ENCODE measurements at regions not wholly inside any gene's neighbourhood (a gene's known extent, or its start where the extent isn't known, plus 50 kb on each side); places are given as distances from the start of the nearest gene placed in this dataset.

DNA sequence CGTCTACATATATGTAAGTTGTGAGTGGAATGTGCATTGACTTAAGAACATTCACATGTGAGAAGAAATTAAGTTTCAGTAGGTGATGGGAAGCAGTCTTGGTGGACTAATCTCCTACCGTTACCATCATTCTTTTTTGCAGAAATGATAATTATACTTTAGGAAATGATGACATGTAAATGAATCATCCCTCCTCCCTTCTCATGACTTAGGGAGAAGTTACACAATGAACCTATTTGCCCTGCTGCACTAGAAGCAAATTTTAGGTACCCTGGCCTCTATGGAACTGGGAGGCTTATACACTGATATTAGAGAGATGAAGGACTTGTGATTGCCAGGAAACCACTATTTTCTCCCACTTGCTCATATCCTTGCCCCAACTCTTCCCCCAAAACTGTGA, 214.2 kb downstream of the CALCRL start:
- Histone ChIP-seq H3K27ac (no peak overlapping the region), H3K4me1 (no peaks in the 10 kb centered on the region), H3K9me3 (no peaks in the 10 kb centered on the region), H3K27me3 (no peaks in the 10 kb centered on the region), H3K36me3 (no peaks in the 10 kb centered on the region), H3K4me3 (no peak overlapping the region)
- TF ChIP-seq POLR2A (IDR thresholded peaks at IDR 0.05) (no peak), EP300 (IDR thresholded peaks at IDR 0.05) (no peak), POLR2AphosphoS5 (IDR thresholded peaks at IDR 0.05) (no peak)
- TF ChIP-seq, protein P1, sequence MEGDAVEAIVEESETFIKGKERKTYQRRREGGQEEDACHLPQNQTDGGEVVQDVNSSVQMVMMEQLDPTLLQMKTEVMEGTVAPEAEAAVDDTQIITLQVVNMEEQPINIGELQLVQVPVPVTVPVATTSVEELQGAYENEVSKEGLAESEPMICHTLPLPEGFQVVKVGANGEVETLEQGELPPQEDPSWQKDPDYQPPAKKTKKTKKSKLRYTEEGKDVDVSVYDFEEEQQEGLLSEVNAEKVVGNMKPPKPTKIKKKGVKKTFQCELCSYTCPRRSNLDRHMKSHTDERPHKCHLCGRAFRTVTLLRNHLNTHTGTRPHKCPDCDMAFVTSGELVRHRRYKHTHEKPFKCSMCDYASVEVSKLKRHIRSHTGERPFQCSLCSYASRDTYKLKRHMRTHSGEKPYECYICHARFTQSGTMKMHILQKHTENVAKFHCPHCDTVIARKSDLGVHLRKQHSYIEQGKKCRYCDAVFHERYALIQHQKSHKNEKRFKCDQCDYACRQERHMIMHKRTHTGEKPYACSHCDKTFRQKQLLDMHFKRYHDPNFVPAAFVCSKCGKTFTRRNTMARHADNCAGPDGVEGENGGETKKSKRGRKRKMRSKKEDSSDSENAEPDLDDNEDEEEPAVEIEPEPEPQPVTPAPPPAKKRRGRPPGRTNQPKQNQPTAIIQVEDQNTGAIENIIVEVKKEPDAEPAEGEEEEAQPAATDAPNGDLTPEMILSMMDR (IDR thresholded peaks at IDR 0.05) = no peak
- 90 to 100% methylated on average over 2 of the region's 2 CpGs for WGBS, 2 donors (ENCODE audit: low coverage in 1 of 2)
- ATAC-seq = no peak

DNA sequence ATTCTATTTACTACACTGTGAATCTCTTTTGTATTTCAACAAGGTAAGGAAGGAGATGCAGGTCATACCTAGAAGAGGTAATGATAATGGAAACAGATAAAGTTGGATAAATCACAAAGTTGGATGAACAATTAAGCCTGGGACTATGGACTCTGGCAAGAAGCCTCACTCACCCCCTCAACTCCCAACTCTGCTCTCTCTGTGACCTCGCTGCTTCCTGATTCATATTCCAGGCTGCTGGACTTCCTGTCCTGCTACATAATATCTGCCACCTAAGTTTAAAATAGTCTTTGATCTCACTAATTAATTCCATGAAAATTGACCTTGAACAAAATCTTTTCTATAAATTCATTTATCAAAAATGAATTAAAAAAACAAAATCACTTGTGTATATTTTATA, 215.3 kb downstream of the CALCRL start:
- no peaks in the 10 kb centered on the region for H3K4me1 ChIP-seq
- no peaks in the 10 kb centered on the region for H3K9me3 ChIP-seq
- no peaks in the 10 kb centered on the region for H3K36me3 ChIP-seq
- H3K27ac ChIP-seq = no peak overlapping the region
- no peaks in the 10 kb centered on the region for H3K27me3 ChIP-seq
- H3K4me3 ChIP-seq = no peak overlapping the region
- TF ChIP-seq POLR2AphosphoS5 (IDR thresholded peaks at IDR 0.05) (no peak), POLR2A (IDR thresholded peaks at IDR 0.05) (no peak), EP300 (IDR thresholded peaks at IDR 0.05) (no peak)
- TF ChIP-seq, protein P1 (IDR thresholded peaks at IDR 0.05) = no peak
- no peak for ATAC-seq
- WGBS, 2 donors (ENCODE audit: low coverage in 1 of 2) = 80 to 93% methylated on average over 1 of the region's 1 CpG

DNA sequence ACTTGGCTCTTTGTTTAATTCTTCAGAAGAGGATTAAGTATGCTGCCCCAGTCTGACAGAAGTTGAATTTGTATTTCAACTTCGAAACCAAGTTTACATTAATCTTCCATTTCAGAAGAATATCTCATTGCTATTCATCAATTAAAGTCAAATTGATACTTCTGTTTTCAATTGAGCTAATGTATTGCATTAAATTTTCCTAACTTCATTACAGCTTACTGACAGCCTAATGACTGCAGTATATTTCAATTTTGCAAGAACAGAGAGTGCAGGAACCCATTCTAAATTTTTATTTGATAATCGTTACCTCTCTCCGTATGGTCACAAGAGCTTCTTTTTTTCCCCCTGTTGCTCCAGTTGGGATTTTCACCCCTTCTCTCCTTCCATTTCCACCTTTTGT, 218.0 kb downstream of the CALCRL start:
- no peak for ATAC-seq
- WGBS, 2 donors (ENCODE audit: low coverage in 1 of 2) = 84 to 86% methylated on average over 3 of the region's 3 CpGs
- Histone ChIP-seq H3K4me3 (no peak overlapping the region), H3K4me1 (no peaks in the 10 kb centered on the region), H3K36me3 (no peaks in the 10 kb centered on the region), H3K27ac (no peak overlapping the region), H3K9me3 (no peaks in the 10 kb centered on the region), H3K27me3 (no peaks in the 10 kb centered on the region)
- TF ChIP-seq, protein P1 (IDR thresholded peaks at IDR 0.05) = no peak
- no peak for TF ChIP-seq POLR2A (IDR thresholded peaks at IDR 0.05)
- no peak for TF ChIP-seq POLR2AphosphoS5 (IDR thresholded peaks at IDR 0.05)
- no peak for TF ChIP-seq EP300 (IDR thresholded peaks at IDR 0.05)

DNA sequence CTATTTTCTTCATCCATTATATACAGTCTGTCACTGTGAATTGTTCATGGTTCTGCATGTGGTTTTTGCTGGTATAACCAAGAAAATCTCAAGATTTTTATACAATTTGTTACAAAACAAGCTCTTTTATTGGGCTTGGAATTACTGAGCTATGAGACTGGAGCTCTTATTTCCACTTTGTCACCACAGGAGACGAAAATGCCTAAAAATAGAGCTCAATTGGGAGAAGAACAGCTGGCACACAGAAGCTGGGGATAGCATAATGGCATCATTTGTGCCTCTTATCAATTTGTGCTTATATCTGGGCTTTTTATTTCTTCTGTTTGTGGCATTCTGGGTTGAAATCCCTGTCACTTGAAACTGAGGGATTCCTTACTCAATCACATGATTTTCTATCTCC, 219.1 kb downstream of the CALCRL start:
- TF ChIP-seq POLR2A (IDR thresholded peaks at IDR 0.05) = no peak
- Histone ChIP-seq H3K27ac (no peak overlapping the region), H3K9me3 (no peaks in the 10 kb centered on the region), H3K4me1 (no peaks in the 10 kb centered on the region), H3K4me3 (no peak overlapping the region), H3K27me3 (no peaks in the 10 kb centered on the region), H3K36me3 (no peaks in the 10 kb centered on the region)
- WGBS, 2 donors (ENCODE audit: low coverage in 1 of 2) = 20 to 56% methylated on average over 1 of the region's 1 CpG
- no peak for ATAC-seq

DNA sequence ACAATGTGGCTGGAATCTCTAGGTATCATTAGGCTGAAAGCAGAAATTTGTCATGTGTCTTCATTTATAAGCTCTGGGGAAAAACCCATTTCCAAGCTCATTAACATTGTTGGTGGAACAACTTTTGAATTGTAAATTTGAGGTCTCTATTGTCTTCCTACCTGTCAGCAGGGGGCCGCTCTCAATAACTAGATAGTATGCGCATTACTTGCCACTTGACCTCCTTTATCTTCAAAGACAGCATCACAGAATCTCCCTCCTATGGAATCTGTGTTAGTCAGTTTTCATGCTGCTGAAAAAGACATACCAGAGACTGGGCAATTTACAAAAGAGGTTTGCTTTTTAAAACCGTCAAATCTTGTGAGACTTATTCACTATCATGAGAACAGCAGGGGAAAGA, 223.1 kb downstream of the CALCRL start:
- H3K36me3 ChIP-seq = no peaks in the 10 kb centered on the region
- WGBS, 2 donors (ENCODE audit: low coverage in 1 of 2) = 87 to 93% methylated on average over 3 of the region's 3 CpGs
- TF ChIP-seq POLR2AphosphoS5 (IDR thresholded peaks at IDR 0.05) (no peak), EP300 (IDR thresholded peaks at IDR 0.05) (no peak), POLR2A (IDR thresholded peaks at IDR 0.05) (no peak)
- TF ChIP-seq, protein P1 (IDR thresholded peaks at IDR 0.05) = no peak
- ATAC-seq = no peak
- no peak overlapping the region for H3K4me3 ChIP-seq
- no peaks in the 10 kb centered on the region for H3K9me3 ChIP-seq
- H3K27ac ChIP-seq = no peak overlapping the region
- no peaks in the 10 kb centered on the region for H3K4me1 ChIP-seq
- no peaks in the 10 kb centered on the region for H3K27me3 ChIP-seq

Measured in gastroesophageal sphincter (tissue), 4 donors.